NCI-H1436 (cell line): ENCODE measurements at regions not wholly inside any gene's neighbourhood (a gene's known extent, or its start where the extent isn't known, plus 50 kb on each side); places are given as distances from the start of the nearest gene placed in this dataset.
"Not testable (repeated sequence)": the region's sequence is repeated elsewhere in the genome, so short reads cannot be mapped to it uniquely, and the experiment has no call there.

Experiments
- DNase-seq: peaks from one replicate; lab custom pipeline; 2025; lab: John Stamatoyannopoulos, UW

DNA sequence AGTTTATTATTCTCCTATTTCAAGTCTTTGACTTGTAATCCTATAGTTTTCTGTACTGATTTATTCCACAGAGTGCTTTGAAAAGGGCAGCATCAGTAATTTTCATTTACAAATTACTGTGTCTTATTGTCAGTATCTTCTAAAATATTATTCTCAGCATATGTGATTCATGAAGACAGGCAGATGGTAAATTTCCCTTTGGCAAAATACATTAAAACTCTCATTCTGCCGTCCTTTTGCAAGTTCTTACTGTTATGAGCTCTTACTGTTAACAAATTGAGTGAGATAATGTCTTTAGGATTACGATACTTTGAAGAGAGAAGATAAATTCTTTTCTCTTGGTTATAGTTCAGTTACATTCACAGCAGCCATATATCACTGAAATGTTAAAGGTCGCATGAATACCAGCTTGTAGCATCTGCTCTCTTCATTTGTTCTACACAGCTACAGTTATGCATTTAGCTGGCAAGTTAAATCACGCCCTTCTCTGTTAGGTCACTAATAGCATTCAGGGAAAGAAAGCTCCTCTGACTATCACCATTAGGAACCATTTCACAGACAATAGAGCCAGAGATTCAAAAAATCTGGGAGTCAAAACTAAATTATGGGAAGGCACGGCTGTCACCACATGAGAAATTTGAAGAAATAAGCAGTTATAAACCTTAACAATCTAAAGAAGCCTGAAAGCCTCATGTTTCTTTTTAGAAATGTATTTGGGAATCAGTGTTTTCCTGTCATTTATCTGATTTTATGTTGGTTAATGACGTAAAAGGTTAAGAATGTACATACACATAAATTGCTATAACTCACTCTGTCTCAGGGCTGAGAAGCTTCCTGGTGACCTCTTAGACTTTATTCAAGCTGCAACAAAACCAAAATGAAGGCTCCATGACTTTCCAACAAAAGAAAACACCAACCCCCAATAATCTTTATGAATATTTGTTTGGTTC is 109.6 kb upstream of the SP4 start:
- DNase-seq: peak; percentile 28

DNA sequence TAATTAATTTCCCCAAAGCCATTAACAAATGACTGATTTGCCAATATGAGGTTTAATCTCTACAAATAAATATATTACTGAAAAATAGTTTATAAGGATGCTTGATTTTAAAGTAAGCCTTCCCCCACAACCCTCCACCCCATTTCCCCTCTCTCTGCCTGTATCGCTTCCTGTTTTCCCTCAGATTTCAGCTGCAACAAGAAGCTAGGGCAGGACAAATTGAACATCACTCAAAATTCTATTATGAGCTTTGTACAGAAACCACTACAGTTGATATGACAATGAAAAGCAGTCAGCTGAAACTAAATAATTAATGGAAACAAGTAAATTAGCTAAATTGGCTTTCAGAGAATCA is 109.0 kb upstream of the SP4 start:
- peak; percentile 55 for DNase-seq

DNA sequence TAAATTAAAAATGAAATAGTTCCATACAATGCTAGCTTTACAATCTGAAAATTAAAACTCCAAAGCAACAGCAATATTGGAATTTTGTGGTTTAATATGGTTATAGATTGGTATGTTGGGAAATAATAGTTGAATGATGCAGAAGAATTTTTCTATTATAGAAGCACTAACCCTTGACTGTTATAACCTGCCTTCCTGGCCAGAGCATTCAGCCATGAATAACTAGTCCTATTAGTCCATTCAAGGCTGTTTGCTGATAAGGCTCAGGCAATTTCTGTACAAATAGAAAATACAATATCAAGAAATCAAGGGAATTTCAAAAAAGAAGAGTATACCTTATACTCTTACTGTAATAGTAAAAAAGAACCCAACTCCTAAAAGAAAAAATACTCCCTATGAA is 101.6 kb upstream of the SP4 start:
- no peak for DNase-seq

DNA sequence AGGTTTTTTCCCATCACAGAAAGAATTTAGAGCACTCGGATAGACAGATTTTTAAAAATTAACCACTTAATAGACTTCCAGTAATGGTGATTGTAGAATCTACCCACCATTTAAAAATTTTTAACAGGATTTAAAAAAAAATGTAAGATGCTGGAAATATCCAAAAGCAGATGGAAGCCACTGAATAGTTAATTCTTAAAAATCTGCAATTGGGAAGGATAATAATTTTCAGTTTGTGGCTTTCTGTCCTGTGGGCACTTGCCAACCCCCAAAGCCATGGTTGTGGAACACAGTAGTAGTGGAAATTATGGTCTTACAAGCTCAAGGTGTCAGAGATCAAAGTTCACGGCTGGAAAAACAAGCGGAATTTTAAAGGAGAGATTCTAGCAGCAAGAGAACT is 101.0 kb upstream of the SP4 start:
- no peak for DNase-seq

DNA sequence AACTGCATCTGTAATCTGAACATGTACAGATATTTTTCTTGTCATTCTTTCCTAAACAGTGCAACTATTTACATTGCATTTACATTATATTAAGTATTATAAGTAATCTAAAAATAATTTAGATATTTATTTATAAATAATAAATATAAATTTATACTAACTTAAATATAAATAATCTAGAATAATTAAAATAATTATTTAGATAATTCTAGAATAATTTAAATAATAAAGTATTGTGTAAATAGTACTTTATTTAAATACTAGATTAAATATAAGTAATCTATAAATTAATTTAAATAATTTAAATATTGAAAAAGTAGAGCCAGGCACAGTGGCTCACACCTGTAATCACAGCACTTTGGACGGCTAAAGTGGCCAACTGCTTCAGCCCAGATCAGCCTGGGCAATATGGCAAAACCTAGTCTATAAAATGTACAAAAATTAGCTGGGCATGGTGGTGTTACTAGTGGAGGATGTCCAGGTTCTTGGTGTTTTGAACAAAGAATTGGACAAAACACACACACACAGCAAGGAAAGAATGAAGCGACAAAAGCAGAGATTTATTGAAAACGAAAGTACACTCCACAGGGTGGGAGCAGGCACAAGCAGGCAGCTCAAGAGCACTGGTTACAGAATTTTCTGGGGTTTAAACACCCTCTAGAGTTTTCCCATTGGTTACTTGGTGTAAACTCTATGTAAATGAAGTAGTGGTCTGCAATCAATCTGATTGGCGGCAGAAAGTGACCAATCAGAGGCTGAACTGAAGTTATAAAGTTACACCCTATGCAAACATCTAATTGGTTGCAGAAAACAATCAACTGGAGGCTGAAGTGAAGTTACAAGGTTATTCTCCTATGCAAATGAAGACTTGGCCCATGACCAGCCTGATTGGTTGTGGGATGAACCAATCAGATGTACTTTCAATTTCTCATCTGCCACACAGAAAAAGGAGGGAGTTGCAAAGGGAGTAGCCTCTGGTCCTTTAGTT is 100.2 kb upstream of the SP4 start:
- no peak for DNase-seq

- DNase-seq: no peak
These were observed 97.3 kb upstream of the SP4 start for GRCh38 chr7:21330462-21331178.

GRCh38 chr7:21334906-21335305 is 93.0 kb upstream of the SP4 start:
- DNase-seq: no peak

DNA sequence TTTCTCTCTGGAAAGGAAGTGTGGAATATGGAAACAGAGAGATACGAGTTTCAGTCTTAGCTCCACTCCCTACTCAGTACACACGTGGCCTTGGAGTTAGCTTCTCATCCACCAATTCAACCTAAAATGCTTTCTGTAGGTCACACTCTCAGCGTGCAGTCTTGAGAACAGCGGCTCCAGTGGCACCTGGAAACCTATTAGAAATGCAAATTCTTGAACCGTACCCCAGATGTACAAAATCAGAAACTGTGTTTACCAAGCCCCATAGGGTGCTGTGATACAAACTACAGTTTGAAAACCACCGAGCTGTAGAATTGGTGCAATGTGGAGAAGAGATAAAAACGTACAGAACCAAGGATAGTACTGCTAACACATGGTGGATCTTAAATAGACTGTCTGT is 91.1 kb upstream of the SP4 start:
- no peak for DNase-seq

DNA sequence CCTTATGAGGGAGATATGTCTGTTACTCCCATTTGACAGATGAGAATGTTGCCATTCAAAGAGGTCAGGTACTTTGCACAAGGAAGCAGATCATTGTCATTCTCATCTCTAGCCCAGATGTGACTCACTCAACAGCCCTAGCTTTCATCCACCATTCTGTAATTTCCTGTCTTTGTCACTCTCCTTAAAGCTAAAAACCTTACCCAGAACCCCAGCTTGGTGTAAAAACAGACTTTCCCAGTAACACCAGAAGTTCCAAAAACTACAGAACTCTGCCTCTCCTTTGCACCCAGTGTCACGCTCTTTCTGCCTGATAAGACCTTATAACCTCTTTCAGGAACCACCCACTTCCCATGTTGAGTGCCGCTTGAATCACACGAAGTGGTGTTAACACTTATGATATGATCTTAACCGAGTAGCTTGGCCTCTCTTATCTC is 89.1 kb upstream of the SP4 start:
- DNase-seq: no peak

DNA sequence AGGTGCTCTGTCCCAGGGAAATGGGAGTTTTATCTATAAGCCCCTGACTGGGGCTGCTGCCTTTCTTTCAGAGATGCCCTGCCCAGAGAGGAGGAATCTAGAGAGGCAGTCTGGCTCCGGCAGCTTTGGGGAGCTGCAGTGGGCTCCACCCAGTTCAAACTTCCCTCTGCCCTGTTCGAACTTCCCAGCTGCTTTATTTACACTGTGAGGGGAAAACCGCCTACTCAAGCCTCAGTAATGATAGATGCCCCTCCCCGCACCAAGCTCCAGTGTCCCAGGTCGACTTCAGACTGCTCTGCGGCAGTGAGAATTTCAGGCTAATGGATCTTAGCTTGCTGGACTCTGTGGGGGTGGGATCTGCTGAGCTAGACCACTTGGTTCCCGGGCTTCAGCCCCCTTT is 83.0 kb upstream of the SP4 start:
- not testable (repeated sequence) for DNase-seq

DNA sequence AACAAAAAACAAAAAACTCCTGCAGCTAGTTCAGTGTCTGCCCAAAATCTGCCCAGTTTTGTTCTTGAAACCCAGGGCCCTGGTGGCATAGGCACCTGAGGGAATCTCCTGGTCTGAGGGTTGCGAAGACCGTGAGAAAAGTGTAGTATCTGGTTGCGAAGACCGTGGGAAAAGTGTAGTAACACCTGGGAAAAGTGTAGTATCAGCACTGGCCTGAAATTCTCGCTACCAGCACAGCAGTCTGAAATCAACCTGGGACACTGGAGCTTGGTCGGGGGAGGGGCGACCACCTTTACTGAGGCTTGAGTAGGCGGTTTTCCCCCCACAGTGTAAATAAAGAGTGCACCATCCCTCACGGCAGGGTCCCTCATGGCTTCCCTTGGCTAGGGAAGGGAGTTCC is 82.5 kb upstream of the SP4 start:
- no peak for DNase-seq

- DNase-seq: no peak
These were observed 81.6 kb upstream of the SP4 start for GRCh38 chr7:21346297-21346696.

- no peak for DNase-seq
These were observed 75.1 kb upstream of the SP4 start for GRCh38 chr7:21352540-21353387.

GRCh38 chr7:21353388-21353780 is 74.5 kb upstream of the SP4 start:
- no peak for DNase-seq

GRCh38 chr7:21354284-21354683 is 73.6 kb upstream of the SP4 start:
- no peak for DNase-seq

DNA sequence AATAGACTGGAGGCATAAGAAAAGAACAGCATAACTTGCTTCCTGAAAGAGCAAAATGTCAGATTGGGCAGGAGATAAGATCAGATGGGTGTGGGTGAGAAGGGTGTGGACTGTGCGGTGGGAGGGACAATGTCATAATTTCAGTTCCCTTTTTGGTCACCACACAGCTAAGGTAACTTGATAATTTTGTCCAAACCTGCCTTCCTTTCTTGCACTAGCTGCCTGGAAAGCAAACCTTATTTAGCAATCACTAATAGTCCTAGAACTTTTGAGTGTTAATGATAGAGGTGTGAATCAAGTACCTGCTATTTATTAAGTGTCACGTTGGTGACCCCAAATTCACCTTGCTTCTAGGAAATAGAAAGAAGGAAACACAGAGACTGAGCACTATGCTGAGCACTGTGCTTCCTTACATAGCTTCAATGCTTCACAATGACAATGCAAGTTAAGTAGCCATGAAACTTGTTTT is 72.4 kb upstream of the SP4 start:
- DNase-seq: no peak

DNA sequence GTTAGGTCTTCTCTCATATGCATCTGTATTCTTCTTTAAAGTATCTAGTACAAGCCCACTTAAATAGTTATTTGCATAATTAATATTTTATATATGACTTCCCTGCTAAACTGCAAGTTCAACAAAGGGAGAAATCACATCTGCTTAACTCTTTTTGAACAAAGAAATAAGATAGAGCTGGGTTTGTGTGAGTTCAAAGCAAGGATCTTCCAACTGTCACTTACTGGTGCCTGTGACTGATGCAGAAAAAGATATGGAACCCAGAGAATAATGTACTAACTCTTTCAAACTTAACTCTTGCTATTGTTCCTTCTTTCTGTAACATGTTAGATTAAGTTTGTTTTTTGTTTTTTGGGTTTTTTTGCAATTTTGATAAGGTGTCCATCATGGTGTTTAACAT is 71.3 kb upstream of the SP4 start:
- no peak for DNase-seq

DNA sequence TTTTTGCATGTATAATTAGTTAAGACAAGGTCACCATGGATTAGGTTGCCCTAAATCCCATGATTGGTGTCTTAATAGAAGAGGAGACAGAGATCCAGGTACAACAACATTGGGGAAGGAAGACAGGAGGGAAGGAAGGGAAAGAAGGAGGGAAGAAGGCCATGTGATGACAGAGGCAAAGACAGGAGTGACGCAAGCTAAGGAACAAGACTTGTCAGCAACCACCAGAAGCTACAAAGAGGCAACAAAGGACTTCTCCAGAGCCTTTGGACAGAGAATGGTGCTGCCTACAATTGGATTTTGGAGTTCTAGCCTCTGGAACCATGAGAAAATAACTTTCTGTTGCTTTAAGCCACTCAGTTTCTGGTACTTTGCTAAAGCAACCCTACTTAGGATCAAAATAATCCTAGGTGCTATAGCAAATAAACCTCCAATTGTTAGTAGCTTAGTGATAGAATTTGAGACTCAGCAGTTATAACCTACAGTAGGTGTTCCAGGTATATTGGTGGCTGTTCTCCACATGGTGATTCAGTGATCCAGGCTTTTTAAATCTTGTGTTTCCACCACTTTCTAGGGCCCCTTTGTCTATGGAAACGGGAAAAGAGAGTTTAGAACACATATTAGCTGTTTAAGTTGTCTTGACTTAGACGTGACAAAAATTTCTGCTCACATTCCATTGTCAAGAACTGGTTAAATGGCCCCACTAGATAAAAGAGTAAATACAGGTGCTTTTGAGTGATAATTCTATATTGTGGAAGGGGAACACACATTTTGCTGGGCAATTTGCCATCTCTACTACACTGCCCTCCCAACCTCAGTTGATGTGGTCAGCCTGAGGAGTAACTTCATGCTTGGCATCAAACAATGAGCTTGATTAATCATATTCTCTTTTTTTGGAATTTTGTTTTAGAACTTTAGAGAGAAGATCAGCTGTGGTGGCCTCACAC is 70.5 kb upstream of the SP4 start:
- DNase-seq: no peak

DNA sequence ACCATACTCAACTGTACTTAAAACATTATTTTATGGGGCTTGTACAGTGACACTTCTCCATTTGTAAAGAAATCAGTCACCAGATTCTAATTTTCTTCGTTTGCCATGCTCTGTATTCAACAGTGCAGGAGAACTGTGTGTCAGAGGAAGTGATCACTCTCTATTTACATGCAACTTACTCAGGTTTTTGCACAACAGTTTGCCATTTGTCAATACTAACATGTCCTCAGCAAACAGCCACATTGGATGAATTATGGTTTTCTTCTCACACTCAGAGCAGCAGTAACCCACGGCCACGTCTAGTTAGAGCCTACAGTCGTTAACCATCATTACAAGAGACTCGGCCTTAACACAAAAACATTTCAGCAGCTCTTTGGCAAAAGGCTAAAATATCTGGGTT is 69.2 kb upstream of the SP4 start:
- no peak for DNase-seq

DNA sequence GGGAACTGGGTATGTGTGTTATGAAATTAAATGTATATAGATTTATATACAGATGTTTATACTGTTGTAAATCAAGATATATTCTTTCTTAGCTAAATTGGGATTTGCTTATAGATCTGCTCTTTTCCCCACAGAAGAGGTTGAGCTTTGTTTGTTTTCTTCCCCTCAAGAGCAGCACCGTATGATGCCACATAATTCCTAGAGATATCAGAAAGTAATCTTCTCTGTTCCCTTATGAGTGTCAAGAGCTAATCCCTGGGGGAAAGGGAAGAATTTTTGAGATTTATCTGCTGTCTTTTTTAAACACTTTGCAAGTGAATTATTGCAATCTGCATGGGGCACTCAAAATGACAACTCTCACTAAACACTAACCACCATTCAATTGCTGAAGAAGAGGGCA is 68.7 kb upstream of the SP4 start:
- DNase-seq: no peak
